Activated naive CD4-positive, alpha-beta T cell treated with anti-CD3 and anti-CD28 coated beads, Interleukin-2, amount 50 U/mL, for 72 hours (primary cell): ENCODE measurements at regions not wholly inside any gene's neighbourhood (a gene's known extent, or its start where the extent isn't known, plus 50 kb on each side); places are given as distances from the start of the nearest gene placed in this dataset.

Experiments
- ATAC-seq, 2 donors: fragments of 150-1000 bp; cut with Tn5 transposase; 2 replicates each; pipeline ENCODE4 v1.10.0; 2021; ENCODE audit warnings: mild to moderate bottlenecking in 2 of 2, moderate library complexity in 2 of 2
- DNase-seq, 2 donors: peaks; one replicate each; pipeline ENCODE4 v3.0.0; 2021 to 2022; ENCODE audit warnings: low spot score in 2 of 2
- H3K27ac Mint-ChIP-seq, 2 donors: one replicate each; pipeline ENCODE4 v1.8.0; 2022; ENCODE audit warnings: mild to moderate bottlenecking in 2 of 2, mixed read lengths in 2 of 2
- H3K36me3 Mint-ChIP-seq, 2 donors: one replicate each; pipeline ENCODE4 v1.8.0; 2022; ENCODE audit warnings: mixed read lengths in 2 of 2
- H3K9me3 Mint-ChIP-seq, 2 donors: one replicate each; pipeline ENCODE4 v1.8.0; 2022; ENCODE audit warnings: mixed read lengths in 2 of 2

GRCh38 chr2:177037569-177037968 is 175.0 kb upstream of the HNRNPA3 start:
- Mint-ChIP-seq H3K9me3 (peaks cover 0 to 3% of the 10 kb centered on the region in 2 donors), H3K27ac (no peak overlapping the region), H3K36me3 (no peaks in the 10 kb centered on the region)
- DNase-seq (no peak), ATAC-seq (no peak)

- Mint-ChIP-seq H3K36me3 (no peaks in the 10 kb centered on the region), H3K9me3 (peaks cover 0 to 3% of the 10 kb centered on the region in 2 donors), H3K27ac (no peak overlapping the region)
- ATAC-seq (no peak), DNase-seq (no peak)
These were observed 173.7 kb upstream of the HNRNPA3 start for GRCh38 chr2:177038787-177039484.

- DNase-seq = no peak
- H3K27ac Mint-ChIP-seq = no peak overlapping the region
- no peaks in the 10 kb centered on the region for H3K9me3 Mint-ChIP-seq
- H3K36me3 Mint-ChIP-seq = no peaks in the 10 kb centered on the region
- no peak for ATAC-seq
These were observed 170.3 kb upstream of the HNRNPA3 start for GRCh38 chr2:177042311-177042710.

DNA sequence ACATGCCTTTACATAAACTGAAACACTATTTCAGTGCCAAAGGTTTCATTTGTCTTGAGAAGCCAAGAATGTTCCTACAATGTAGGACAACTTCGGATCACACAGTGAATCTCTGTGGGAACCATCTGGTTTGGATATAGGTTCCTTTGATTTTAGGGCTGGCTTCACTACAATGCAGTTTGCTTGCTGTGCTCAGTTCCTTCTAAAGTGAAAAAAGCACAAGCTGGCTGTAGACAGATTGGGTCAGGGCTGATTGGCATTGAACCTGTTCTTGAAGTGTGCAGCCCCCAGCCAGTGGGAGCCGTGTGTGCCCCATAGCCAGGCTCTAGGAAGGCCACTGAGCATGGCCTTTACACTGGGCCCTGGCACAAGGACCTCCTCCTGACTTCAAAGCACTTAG is 167.9 kb upstream of the HNRNPA3 start:
- DNase-seq = no peak
- no peaks in the 10 kb centered on the region for H3K36me3 Mint-ChIP-seq
- H3K9me3 Mint-ChIP-seq = no peaks in the 10 kb centered on the region
- H3K27ac Mint-ChIP-seq = no peak overlapping the region
- ATAC-seq = no peak

- Mint-ChIP-seq H3K27ac (no peak overlapping the region), H3K36me3 (no peaks in the 10 kb centered on the region), H3K9me3 (no peaks in the 10 kb centered on the region)
- ATAC-seq (no peak), DNase-seq (no peak)
These were observed 163.6 kb upstream of the HNRNPA3 start for GRCh38 chr2:177048981-177049380.

DNA sequence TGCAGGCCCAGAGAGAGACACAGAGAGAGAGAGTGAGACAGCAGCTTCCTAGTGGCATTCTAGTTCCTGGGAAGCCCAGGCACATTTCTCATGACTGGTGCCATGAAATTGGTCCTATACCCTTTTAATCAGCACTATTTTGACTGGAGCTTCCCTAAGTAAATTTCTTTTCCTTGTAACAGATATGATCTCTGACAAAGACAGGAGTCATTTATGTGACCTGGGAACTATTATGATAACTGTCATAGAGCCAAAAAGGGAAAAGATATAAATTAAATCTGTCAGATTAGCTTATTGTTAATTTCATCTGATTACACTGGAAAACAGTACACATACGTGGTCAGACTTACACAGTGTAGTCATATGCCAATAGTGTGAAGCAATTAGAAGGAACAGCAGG is 161.3 kb upstream of the HNRNPA3 start:
- no peak for ATAC-seq
- H3K27ac Mint-ChIP-seq = no peak overlapping the region
- no peak for DNase-seq
- no peaks in the 10 kb centered on the region for H3K9me3 Mint-ChIP-seq
- H3K36me3 Mint-ChIP-seq = no peaks in the 10 kb centered on the region

GRCh38 chr2:177052471-177052870 is 160.1 kb upstream of the HNRNPA3 start:
- DNase-seq (no peak), ATAC-seq (no peak)
- no peaks in the 10 kb centered on the region for H3K36me3 Mint-ChIP-seq
- H3K27ac Mint-ChIP-seq = no peak overlapping the region
- no peaks in the 10 kb centered on the region for H3K9me3 Mint-ChIP-seq

DNA sequence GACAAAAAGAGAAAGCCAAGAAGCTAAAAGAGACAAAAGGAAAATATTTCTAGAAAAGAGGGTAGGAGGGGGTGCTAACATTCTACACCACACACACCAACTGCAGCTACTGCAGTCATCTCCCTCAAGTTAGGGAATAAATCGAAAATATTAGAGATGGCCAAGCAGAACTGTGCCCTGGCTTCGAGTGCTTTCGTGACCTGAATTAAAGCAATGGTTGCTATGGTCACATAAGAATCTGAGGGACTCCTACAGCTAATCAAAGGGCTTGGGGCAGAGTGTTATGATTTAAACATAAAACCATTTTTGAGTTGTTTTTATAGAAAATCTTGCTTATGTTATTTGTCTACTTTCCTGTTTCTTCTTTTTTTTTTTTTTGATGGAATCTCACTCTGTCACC is 159.6 kb upstream of the HNRNPA3 start:
- H3K27ac Mint-ChIP-seq = no peak overlapping the region
- H3K36me3 Mint-ChIP-seq = no peaks in the 10 kb centered on the region
- no peaks in the 10 kb centered on the region for H3K9me3 Mint-ChIP-seq
- no peak for DNase-seq
- ATAC-seq = no peak

DNA sequence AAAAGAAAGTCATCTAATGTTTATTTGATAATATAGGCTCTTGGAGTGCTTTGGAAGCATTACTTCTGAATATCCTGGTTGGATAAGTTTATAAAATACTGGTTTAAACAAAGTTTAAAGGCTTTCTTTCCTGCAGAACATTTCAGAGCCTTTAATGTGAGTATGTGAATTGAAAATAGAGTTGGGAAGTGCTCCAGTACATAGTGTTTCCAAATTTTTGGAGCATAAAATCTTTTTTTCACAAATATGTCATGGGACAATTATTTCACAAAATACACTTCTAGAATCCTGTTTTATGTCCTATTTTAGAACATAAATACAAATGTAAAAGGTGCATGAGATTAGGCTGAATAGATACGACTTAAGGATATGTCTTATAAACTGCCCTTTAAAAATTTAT is 158.9 kb upstream of the HNRNPA3 start:
- DNase-seq (no peak), ATAC-seq (no peak)
- Mint-ChIP-seq H3K27ac (no peak overlapping the region), H3K36me3 (no peaks in the 10 kb centered on the region), H3K9me3 (no peaks in the 10 kb centered on the region)

DNA sequence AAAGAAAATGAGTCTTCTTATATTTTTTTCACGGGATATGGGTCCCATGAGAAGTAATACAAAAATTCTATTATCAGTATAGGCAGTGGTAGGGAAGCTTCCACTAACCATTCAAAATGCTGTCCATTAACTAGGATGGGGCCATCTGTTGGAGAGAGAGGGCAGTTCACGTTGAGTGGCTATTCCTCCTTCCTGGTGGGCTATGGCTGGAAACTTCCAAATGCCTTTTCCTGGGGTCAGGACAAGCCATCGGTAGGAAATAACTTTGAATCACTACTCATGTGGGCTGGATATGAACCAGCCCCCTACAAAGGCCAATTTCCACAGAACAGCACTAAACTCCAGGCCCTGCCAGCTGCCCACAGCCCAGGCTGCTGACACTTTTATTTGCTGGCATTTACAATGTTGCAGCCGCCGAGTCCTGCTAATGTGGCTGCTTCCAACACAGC is 156.1 kb upstream of the HNRNPA3 start:
- Mint-ChIP-seq H3K36me3 (no peaks in the 10 kb centered on the region), H3K9me3 (no peaks in the 10 kb centered on the region), H3K27ac (no peak overlapping the region)
- ATAC-seq = no peak
- DNase-seq = no peak

DNA sequence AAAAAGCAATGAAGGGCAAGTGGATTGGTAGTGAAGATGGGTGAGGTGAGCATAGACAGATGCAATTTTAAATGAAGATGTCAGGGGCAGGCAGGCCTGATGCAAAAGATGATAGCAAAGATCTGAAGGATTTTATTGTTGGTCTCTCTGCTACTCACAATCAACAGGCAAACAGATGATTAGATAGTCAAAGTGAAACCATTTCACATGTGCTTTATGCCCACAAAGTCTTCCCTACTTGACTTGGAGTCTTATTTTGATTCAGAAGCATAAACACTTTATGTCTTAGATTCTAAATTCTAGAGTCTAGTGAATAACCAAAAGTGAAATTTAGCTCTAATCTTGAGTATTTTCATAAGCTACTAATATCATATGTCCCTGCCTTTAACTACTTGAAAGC is 153.8 kb upstream of the HNRNPA3 start:
- Mint-ChIP-seq H3K27ac (no peak overlapping the region), H3K36me3 (no peaks in the 10 kb centered on the region), H3K9me3 (no peaks in the 10 kb centered on the region)
- DNase-seq = no peak
- ATAC-seq = peak in 1 of 2 donors; percentile 93

DNA sequence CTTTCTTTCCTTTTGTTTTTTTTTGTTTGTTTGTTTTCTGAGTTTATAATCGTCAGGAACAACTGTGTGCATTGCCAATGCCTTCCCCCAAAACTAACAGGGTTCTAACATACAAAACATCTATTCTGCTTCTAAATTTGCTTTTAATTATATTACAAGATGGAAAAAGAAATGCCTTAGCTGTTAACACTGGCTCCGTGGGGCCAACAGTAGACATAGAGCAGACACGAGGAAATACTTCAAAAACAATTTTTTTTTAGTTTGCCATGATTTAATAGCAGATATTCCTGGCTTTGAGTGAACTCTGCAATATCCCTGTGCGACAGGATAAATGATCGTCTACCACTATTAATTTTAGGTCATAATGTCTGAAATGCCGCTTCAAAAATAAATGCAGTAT is 153.3 kb upstream of the HNRNPA3 start:
- H3K36me3 Mint-ChIP-seq = no peaks in the 10 kb centered on the region
- ATAC-seq (no peak), DNase-seq (no peak)
- no peak overlapping the region for H3K27ac Mint-ChIP-seq
- H3K9me3 Mint-ChIP-seq = no peaks in the 10 kb centered on the region

- ATAC-seq (no peak), DNase-seq (no peak)
- Mint-ChIP-seq H3K9me3 (no peaks in the 10 kb centered on the region), H3K27ac (no peak overlapping the region), H3K36me3 (no peaks in the 10 kb centered on the region)
These were observed 149.3 kb upstream of the HNRNPA3 start for GRCh38 chr2:177063331-177063730.

DNA sequence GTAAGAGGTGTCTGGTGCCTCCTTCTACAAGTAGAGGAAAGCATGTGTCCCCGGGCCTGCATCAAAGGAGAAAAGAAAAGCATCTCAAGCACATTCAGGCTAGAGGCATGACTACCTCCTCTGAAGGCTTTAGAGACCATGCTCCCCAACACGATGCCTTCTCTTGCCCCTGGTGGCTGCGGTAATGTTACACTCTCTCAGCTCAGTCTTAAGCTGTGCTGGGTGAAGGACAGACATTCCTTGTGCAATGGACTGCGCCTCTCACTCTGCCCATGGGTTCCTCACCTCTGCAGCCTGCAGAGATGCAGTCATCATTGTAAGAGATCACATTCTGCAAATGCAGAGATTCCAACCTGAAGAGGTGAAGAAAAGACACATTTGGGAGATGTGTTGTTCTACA is 148.2 kb upstream of the HNRNPA3 start:
- Mint-ChIP-seq H3K9me3 (no peaks in the 10 kb centered on the region), H3K36me3 (no peaks in the 10 kb centered on the region), H3K27ac (no peak overlapping the region)
- ATAC-seq (no peak), DNase-seq (no peak)

GRCh38 chr2:177068967-177069366 is 143.6 kb upstream of the HNRNPA3 start:
- ATAC-seq = peak in 1 of 2 donors; percentile 79
- H3K36me3 Mint-ChIP-seq = no peaks in the 10 kb centered on the region

DNA sequence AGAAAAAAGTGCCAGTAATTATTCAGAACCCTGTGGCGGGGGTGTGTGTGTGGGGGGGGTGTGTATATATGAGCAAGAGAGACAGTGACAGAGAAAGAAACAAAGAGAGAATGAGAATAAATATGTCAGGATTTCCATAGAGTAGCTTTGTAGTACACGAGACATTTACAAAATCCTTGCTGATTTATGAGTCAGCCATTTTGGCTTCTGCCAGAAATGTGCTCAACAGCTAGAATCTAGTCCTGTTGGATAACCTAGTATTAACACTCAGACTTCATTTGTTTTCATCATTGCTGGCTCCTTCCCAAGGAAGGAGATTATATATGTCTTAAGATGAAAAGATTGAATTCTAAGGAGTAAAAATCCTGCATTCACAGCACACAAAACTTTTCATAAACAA is 140.5 kb upstream of the HNRNPA3 start:
- Mint-ChIP-seq H3K9me3 (peaks cover 0 to 4% of the 10 kb centered on the region in 2 donors), H3K36me3 (no peaks in the 10 kb centered on the region), H3K27ac (no peak overlapping the region)
- DNase-seq (no peak), ATAC-seq (peak in 1 of 2 donors; percentile 76)

More at GRCh38 chr2:177068967-177069366, 143.6 kb upstream of the HNRNPA3 start:
- no peak for DNase-seq
- Mint-ChIP-seq H3K27ac (no peak overlapping the region), H3K9me3 (peaks cover 0 to 4% of the 10 kb centered on the region in 2 donors)

GRCh38 chr2:177073611-177074010 is 139.0 kb upstream of the HNRNPA3 start:
- DNase-seq (no peak), ATAC-seq (no peak)
- Mint-ChIP-seq H3K27ac (no peak overlapping the region), H3K9me3 (peaks cover 0 to 4% of the 10 kb centered on the region in 2 donors), H3K36me3 (no peaks in the 10 kb centered on the region)

DNA sequence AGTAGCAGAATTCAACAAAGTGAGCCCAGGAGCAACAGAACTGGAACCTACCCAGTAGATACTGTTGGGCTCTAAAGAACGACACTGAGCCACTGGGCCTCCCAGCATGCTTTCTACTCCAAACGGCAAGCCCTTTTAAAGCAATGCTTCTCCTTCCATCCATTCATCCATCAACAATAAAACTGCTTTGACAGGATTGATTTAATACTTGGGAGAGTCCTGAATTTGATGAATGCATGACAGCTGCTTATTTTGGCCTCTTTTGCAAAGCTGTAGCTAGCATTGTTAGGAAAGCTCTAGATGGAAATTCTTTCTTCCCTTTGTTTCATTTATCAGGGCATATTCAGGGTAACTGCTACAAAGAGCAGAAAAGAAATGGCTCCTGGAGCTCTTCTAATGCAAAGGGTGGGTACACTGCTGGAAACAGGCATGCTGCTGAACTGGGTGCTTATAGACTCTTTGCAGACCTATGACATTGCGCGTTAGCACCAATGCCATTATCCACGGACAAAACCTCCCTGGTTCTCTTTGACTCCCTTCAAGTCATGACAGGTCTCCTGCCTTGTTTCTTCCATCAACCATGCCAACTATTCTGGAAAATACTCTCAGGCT is 138.4 kb upstream of the HNRNPA3 start:
- no peak for DNase-seq
- ATAC-seq = no peak
- no peak overlapping the region for H3K27ac Mint-ChIP-seq
- H3K9me3 Mint-ChIP-seq = peaks cover 0 to 4% of the 10 kb centered on the region in 2 donors
- H3K36me3 Mint-ChIP-seq = no peaks in the 10 kb centered on the region
